ENCODE measurements at regions not wholly inside any gene's neighbourhood (a gene's known extent, or its start where the extent isn't known, plus 50 kb on each side); places are given as distances from the start of the nearest gene placed in this dataset.

- Mint-ChIP-seq H3K4me3 (no peak overlapping the region), H3K9me3 (no peaks in the 10 kb centered on the region), H3K36me3 (ENCODE audit: low read depth) (no peaks in the 10 kb centered on the region), H3K27ac (no peak overlapping the region), H3K4me1 (ENCODE audit: low read depth) (no peaks in the 10 kb centered on the region), H3K27me3 (no peaks in the 10 kb centered on the region)
- DNase-seq (no peak), ATAC-seq (no peak)
- TF ChIP-seq CTCF (IDR thresholded peaks at IDR 0.05): no peak
- ChIA-PET POLR2A (no interaction called here), CTCF (no interaction called here)
- intact Hi-C loops (cut with micrococcal nuclease): no loop called here
Measured at GRCh38 chr2:52940101-52940500, 827.5 kb upstream of the CHAC2 start.

GRCh38 chr2:52939250-52939649, 828.4 kb upstream of the CHAC2 start:
- no peak overlapping the region for H3K4me3 Mint-ChIP-seq
- ChIA-PET CTCF (no interaction called here), POLR2A (no interaction called here)
- no peak overlapping the region for H3K27ac Mint-ChIP-seq
- H3K9me3 Mint-ChIP-seq: no peaks in the 10 kb centered on the region
- ATAC-seq: no peak
- intact Hi-C loops (cut with micrococcal nuclease): no loop called here
- no peak for TF ChIP-seq CTCF (IDR thresholded peaks at IDR 0.05)
- no peaks in the 10 kb centered on the region for H3K36me3 Mint-ChIP-seq (ENCODE audit: low read depth)
- no peak for DNase-seq
- H3K27me3 Mint-ChIP-seq: no peaks in the 10 kb centered on the region
- H3K4me1 Mint-ChIP-seq (ENCODE audit: low read depth): peaks cover 2% of the 10 kb centered on the region

GRCh38 chr2:52936029-52936428, 831.6 kb upstream of the CHAC2 start:
- ATAC-seq: no peak
- TF ChIP-seq CTCF (IDR thresholded peaks at IDR 0.05): no peak
- CTCF ChIA-PET: no interaction called here
- Mint-ChIP-seq H3K4me1 (ENCODE audit: low read depth) (peaks cover 2% of the 10 kb centered on the region), H3K27ac (no peak overlapping the region), H3K36me3 (ENCODE audit: low read depth) (no peaks in the 10 kb centered on the region), H3K27me3 (no peaks in the 10 kb centered on the region), H3K9me3 (no peaks in the 10 kb centered on the region), H3K4me3 (no peak overlapping the region)
- POLR2A ChIA-PET: no interaction called here
- no peak for DNase-seq
- intact Hi-C loops (cut with micrococcal nuclease): no loop called here

- ChIA-PET CTCF (no interaction called here), POLR2A (no interaction called here)
- H3K9me3 Mint-ChIP-seq: peaks cover 2% of the 10 kb centered on the region
- no peak for TF ChIP-seq CTCF (IDR thresholded peaks at IDR 0.05)
- peaks cover 2% of the 10 kb centered on the region for H3K4me1 Mint-ChIP-seq (ENCODE audit: low read depth)
- no peak for DNase-seq
- intact Hi-C loops (cut with micrococcal nuclease): no loop called here
- H3K4me3 Mint-ChIP-seq: no peak overlapping the region
- H3K27me3 Mint-ChIP-seq: no peaks in the 10 kb centered on the region
- no peaks in the 10 kb centered on the region for H3K36me3 Mint-ChIP-seq (ENCODE audit: low read depth)
- no peak overlapping the region for H3K27ac Mint-ChIP-seq
- ATAC-seq: no peak
Measured at GRCh38 chr2:52934920-52935640, 832.5 kb upstream of the CHAC2 start.

- no peak for ATAC-seq
- no peak overlapping the region for H3K4me3 Mint-ChIP-seq
Measured at GRCh38 chr2:52934323-52934898, 833.2 kb upstream of the CHAC2 start.

More at GRCh38 chr2:52934323-52934898, 833.2 kb upstream of the CHAC2 start:
- Mint-ChIP-seq H3K36me3 (ENCODE audit: low read depth) (no peaks in the 10 kb centered on the region), H3K27me3 (no peaks in the 10 kb centered on the region), H3K4me1 (ENCODE audit: low read depth) (peaks cover 2% of the 10 kb centered on the region), H3K27ac (no peak overlapping the region), H3K9me3 (peaks cover 2% of the 10 kb centered on the region)
- CTCF ChIA-PET: no interaction called here
- POLR2A ChIA-PET: no interaction called here
- no peak for TF ChIP-seq CTCF (IDR thresholded peaks at IDR 0.05)
- no peak for DNase-seq
- intact Hi-C loops (cut with micrococcal nuclease): no loop called here
